WTC11 (cell line): ENCODE measurements at regions not wholly inside any gene's neighbourhood (a gene's known extent, or its start where the extent isn't known, plus 50 kb on each side); places are given as distances from the start of the nearest gene placed in this dataset.

ENCODE experiments used
- ATF6 ChIP-seq: sonication (generic); formaldehyde crosslinking; IDR thresholded peaks from 2 replicates; pipeline ENCODE4 v1.8.1; 2023; ENCODE audit warnings: mild to moderate bottlenecking, missing genetic modification reagents
- CTCF ChIP-seq: fragments of 200-600 bp; IDR thresholded peaks from 2 replicates; pipeline ENCODE4 v1.8.0; 2022; ENCODE audit warnings: antibody characterized with exemption
- E2F5 ChIP-seq: sonication (generic); formaldehyde crosslinking; IDR thresholded peaks from 2 replicates; pipeline ENCODE4 v1.8.1; 2022; ENCODE audit warnings: mild to moderate bottlenecking, moderate library complexity, missing genetic modification reagents
- GRHL2 ChIP-seq: fragments of 250-450 bp; sonication (Bioruptor Pico); IDR thresholded peaks from 2 replicates; pipeline ENCODE4 v1.8.0; 2022; ENCODE audit warnings: mild to moderate bottlenecking, moderate library complexity; ENCODE audit not compliant: insufficient replicate concordance, severe bottlenecking
- IRF2 ChIP-seq: sonication (generic); formaldehyde crosslinking; IDR thresholded peaks from 2 replicates; pipeline ENCODE4 v1.8.0; 2022; ENCODE audit warnings: low read depth, missing genetic modification reagents, borderline replicate concordance
- PRDM15 ChIP-seq: sonication (generic); formaldehyde crosslinking; IDR thresholded peaks from 2 replicates; pipeline ENCODE4 v1.8.0; 2022; ENCODE audit warnings: missing genetic modification reagents
- ZNF416 ChIP-seq: fragments of 250-450 bp; sonication (Bioruptor Pico); IDR thresholded peaks from 2 replicates; pipeline ENCODE4 v1.9.0; 2021; ENCODE audit warnings: mild to moderate bottlenecking, inconsistent platforms
- ZNF532 ChIP-seq: fragments of 250-450 bp; sonication (Bioruptor Pico); IDR thresholded peaks from 2 replicates; pipeline ENCODE4 v1.9.0; 2021; ENCODE audit warnings: mild to moderate bottlenecking, borderline replicate concordance
- TF ChIP-seq, protein P1 (sequence below): sonication (generic); formaldehyde crosslinking; IDR thresholded peaks from 2 replicates; pipeline ENCODE4 v1.8.0; 2022; ENCODE audit warnings: mild to moderate bottlenecking, missing genetic modification reagents
- TF ChIP-seq, protein P2 (sequence below): sonication (generic); formaldehyde crosslinking; IDR thresholded peaks from 2 replicates; pipeline ENCODE4 v1.8.1; 2023; ENCODE audit warnings: mild to moderate bottlenecking, missing genetic modification reagents, moderate library complexity
- TF ChIP-seq, protein P3 (sequence below): sonication (generic); formaldehyde crosslinking; IDR thresholded peaks from 2 replicates; pipeline ENCODE4 v1.8.1; 2022; ENCODE audit warnings: low read depth, missing genetic modification reagents, borderline replicate concordance

DNA sequence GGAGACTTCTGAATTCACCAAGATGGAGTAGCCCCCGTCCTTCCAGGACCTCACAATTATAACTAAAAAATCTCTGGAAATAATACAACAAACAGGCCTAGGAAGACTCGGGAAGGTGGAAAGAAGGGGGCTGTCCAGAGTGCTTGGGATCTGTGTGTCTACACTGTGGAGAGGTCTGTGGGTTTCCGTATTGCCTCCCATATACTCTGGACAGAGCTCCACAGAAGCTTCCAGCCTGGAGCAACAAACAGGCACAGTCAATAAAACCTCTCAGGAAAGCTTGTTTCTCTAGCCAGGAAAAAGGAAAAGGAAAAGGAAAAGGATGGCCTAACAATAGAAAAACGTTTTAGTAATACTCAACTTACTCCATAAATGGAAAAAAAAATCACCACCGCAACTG lies 655.9 kb downstream of the DSC3 start:
- TF ChIP-seq, protein P1, sequence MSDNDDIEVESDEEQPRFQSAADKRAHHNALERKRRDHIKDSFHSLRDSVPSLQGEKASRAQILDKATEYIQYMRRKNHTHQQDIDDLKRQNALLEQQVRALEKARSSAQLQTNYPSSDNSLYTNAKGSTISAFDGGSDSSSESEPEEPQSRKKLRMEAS (CRISPR knock-in tag) = no peak
- TF ChIP-seq GRHL2 (no peak), CTCF (no peak), ZNF416 (no peak), ZNF532 (CRISPR knock-in tag) (no peak), ATF6 (no peak), PRDM15 (CRISPR knock-in tag) (no peak), IRF2 (CRISPR knock-in tag) (no peak), E2F5 (CRISPR knock-in tag) (no peak)
- TF ChIP-seq, protein P2, sequence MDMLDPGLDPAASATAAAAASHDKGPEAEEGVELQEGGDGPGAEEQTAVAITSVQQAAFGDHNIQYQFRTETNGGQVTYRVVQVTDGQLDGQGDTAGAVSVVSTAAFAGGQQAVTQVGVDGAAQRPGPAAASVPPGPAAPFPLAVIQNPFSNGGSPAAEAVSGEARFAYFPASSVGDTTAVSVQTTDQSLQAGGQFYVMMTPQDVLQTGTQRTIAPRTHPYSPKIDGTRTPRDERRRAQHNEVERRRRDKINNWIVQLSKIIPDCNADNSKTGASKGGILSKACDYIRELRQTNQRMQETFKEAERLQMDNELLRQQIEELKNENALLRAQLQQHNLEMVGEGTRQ (CRISPR knock-in tag) = no peak
- TF ChIP-seq, protein P3, sequence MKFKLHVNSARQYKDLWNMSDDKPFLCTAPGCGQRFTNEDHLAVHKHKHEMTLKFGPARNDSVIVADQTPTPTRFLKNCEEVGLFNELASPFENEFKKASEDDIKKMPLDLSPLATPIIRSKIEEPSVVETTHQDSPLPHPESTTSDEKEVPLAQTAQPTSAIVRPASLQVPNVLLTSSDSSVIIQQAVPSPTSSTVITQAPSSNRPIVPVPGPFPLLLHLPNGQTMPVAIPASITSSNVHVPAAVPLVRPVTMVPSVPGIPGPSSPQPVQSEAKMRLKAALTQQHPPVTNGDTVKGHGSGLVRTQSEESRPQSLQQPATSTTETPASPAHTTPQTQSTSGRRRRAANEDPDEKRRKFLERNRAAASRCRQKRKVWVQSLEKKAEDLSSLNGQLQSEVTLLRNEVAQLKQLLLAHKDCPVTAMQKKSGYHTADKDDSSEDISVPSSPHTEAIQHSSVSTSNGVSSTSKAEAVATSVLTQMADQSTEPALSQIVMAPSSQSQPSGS (CRISPR knock-in tag) = no peak
